T-cell (primary cell): ENCODE measurements at regions not wholly inside any gene's neighbourhood (a gene's known extent, or its start where the extent isn't known, plus 50 kb on each side); places are given as distances from the start of the nearest gene placed in this dataset.

Experiments
- ATAC-seq, 4 experiments: fragments of 200-7000 bp in 3 of 4; fragments of 150-1000 bp in 1 of 4; cut with Tn5 transposase; replicated peaks in 1 of 4; 1 replicate in 3 of 4; 2 replicates in 1 of 4; pipeline ENCODE4 v1.10.0; 2021; ENCODE audit warnings: moderate library complexity in 3 of 4, mild to moderate bottlenecking in 2 of 4, moderate number of reproducible peaks in 1 of 4
- CTCF ChIA-PET, 2 donors: fragments of 300-600 bp; sonication (Branson Sonifier 250); formaldehyde crosslinking; loops; one replicate each; lab custom pipeline; 2022; ENCODE audit warnings: antibody characterized with exemption in 2 of 2; lab: Charles Lee
- POLR2A ChIA-PET, 2 donors: fragments of 300-600 bp; sonication (Branson Sonifier 250); formaldehyde crosslinking; loops; one replicate each; lab custom pipeline; 2022; ENCODE audit warnings: antibody characterized with exemption in 2 of 2; lab: Charles Lee
- DNase-seq, 35 experiments: peaks; one replicate each; pipeline versions ENCODE4 v3.0.0 to v3.0.0-alpha.2; 2013 to 2023
- H3K27ac ChIP-seq: one replicate; pipeline ENCODE4 v1.5.1; 2013; ENCODE audit warnings: low read length
- H3K27me3 ChIP-seq, 2 experiments: replicated peaks in 1 of 2; 1 replicate in 1 of 2; 2 replicates in 1 of 2; pipeline versions ENCODE4 v1.6.1 to v1.7.0; 2013; ENCODE audit warnings: low read length in 1 of 2, mixed read lengths in 1 of 2; ENCODE audit not compliant: control insufficient read depth in 2 of 2, insufficient read depth in 2 of 2; ENCODE audit errors: extremely low read depth in 1 of 2
- H3K36me3 ChIP-seq, 2 donors: 1 replicate in 1 of 2; 2 replicates in 1 of 2; pipeline versions ENCODE4 v1.6.1 to v1.7.0; 2013; ENCODE audit warnings: low read length in 1 of 2; ENCODE audit not compliant: control insufficient read depth in 2 of 2, insufficient read depth in 1 of 2; ENCODE audit errors: extremely low read depth in 1 of 2
- H3K4me1 ChIP-seq, 2 experiments: 1 replicate in 1 of 2; 2 replicates in 1 of 2; pipeline versions ENCODE4 v1.6.1 to v1.7.0; 2013; ENCODE audit warnings: low read length in 2 of 2, mixed read lengths in 1 of 2; ENCODE audit not compliant: insufficient read depth in 2 of 2, control insufficient read depth in 1 of 2; ENCODE audit errors: extremely low read depth in 1 of 2
- H3K4me3 ChIP-seq, 2 donors: 1 replicate in 1 of 2; 2 replicates in 1 of 2; pipeline versions ENCODE4 v1.5.1 to v1.7.0; 2013; ENCODE audit warnings: mild to moderate bottlenecking in 2 of 2, low read length in 1 of 2, moderate library complexity in 1 of 2; ENCODE audit not compliant: control insufficient read depth in 1 of 2; ENCODE audit errors: extremely low read depth in 1 of 2
- H3K9me3 ChIP-seq: 2 replicates; pipeline ENCODE4 v1.7.0; 2013
- H3K27ac Mint-ChIP-seq, 2 donors: one replicate each; pipeline ENCODE4 v1.8.0; 2020 to 2021; ENCODE audit warnings: mild to moderate bottlenecking in 2 of 2, mixed read lengths in 2 of 2
- H3K27me3 Mint-ChIP-seq, 2 donors: one replicate each; pipeline ENCODE4 v1.8.0; 2021 to 2022; ENCODE audit warnings: mixed read lengths in 2 of 2
- H3K36me3 Mint-ChIP-seq: one replicate; pipeline ENCODE4 v1.8.0; 2021; ENCODE audit warnings: mixed read lengths
- H3K4me1 Mint-ChIP-seq, 3 donors: one replicate each; pipeline ENCODE4 v1.8.0; 2020 to 2022; ENCODE audit warnings: mixed read lengths in 3 of 3, mild to moderate bottlenecking in 1 of 3
- H3K4me3 Mint-ChIP-seq, 3 donors: one replicate each; pipeline ENCODE4 v1.8.0; 2020 to 2022; ENCODE audit warnings: mild to moderate bottlenecking in 3 of 3, mixed read lengths in 3 of 3, moderate library complexity in 3 of 3
- H3K9me3 Mint-ChIP-seq, 3 donors: one replicate each; pipeline ENCODE4 v1.8.0; 2020 to 2022; ENCODE audit warnings: mixed read lengths in 3 of 3
- WGBS: methylation state at CpG from one replicate; pipeline ENCODE4 v1.1.5; 2013; ENCODE audit warnings: missing lambda C conversion rate; ENCODE audit not compliant: insufficient coverage; 5-methylcytosine and 5-hydroxymethylcytosine counted together

DNA sequence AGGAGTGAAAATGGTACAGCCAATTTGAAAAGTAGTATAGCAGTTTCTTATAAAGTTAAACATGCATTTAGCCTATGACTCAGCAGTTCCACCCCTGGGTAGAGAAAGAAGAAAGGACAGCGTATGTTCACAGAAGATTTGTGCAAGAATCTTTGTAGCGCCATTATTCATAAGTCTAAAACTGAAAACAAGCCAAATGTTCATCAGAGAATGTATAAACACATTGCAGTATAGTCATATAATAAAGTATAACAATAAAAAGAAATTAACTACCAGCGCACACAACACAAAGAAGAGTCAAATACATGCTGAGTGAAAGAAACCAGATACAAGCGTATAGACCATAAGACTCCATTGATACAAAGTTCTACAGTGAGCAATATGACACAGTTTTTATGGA, 294.0 kb downstream of the SAMD5 start:
- no peak overlapping the region for H3K4me3 Mint-ChIP-seq
- WGBS = no CpG with 5 or more reads among the region's 4 CpGs
- no peak overlapping the region for H3K27ac ChIP-seq
- H3K4me1 Mint-ChIP-seq = no peaks in the 10 kb centered on the region
- H3K9me3 Mint-ChIP-seq = peaks cover 9 to 13% (median 13%) of the 10 kb centered on the region in 3 donors
- ATAC-seq (no peak), DNase-seq (no peak)
- H3K9me3 ChIP-seq = no peaks in the 10 kb centered on the region
- CTCF ChIA-PET = no interaction called here
- POLR2A ChIA-PET = no interaction called here
- no peaks in the 10 kb centered on the region for H3K36me3 Mint-ChIP-seq
- no peaks in the 10 kb centered on the region for H3K36me3 ChIP-seq
- H3K27me3 ChIP-seq = no peaks in the 10 kb centered on the region
- H3K4me3 ChIP-seq = no peak overlapping the region
- no peaks in the 10 kb centered on the region for H3K4me1 ChIP-seq
- H3K27me3 Mint-ChIP-seq = no peaks in the 10 kb centered on the region
- H3K27ac Mint-ChIP-seq = no peak overlapping the region

DNA sequence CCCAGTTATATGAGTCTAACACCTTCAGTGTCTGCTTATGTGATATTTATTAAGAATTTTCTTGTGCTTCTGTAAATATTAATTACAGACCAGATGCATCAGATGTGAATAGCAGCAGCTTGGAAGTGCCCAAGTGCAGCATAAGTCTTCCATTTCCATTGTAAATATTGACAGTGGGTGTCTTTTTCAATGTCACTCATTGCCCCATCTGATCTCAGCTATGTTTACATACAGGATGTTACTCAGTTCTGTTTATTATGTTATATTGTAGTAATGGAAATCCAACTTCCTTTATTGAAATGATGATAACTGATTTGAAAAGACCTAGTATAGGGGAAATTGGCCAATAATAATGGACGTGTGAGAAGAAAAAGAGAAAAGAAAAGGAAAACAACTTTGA, 296.7 kb downstream of the SAMD5 start:
- no CpG with 5 or more reads among the region's 1 CpG for WGBS
- ATAC-seq (no peak), DNase-seq (no peak)
- Mint-ChIP-seq H3K9me3 (peaks cover 9 to 13% (median 13%) of the 10 kb centered on the region in 3 donors), H3K4me1 (no peaks in the 10 kb centered on the region), H3K27ac (no peak overlapping the region), H3K36me3 (no peaks in the 10 kb centered on the region), H3K27me3 (no peaks in the 10 kb centered on the region), H3K4me3 (no peak overlapping the region)
- Histone ChIP-seq H3K27ac (no peak overlapping the region), H3K36me3 (no peaks in the 10 kb centered on the region), H3K4me1 (no peaks in the 10 kb centered on the region), H3K9me3 (no peaks in the 10 kb centered on the region), H3K4me3 (no peak overlapping the region), H3K27me3 (no peaks in the 10 kb centered on the region)
- CTCF ChIA-PET = interaction anchor here in 1 of 2 donors (0.6 kb wide), 1 partner anchor 938 kb away, joined by 4 read pairs; no protein-coding TSS in a partner anchor
- POLR2A ChIA-PET = no interaction called here

DNA sequence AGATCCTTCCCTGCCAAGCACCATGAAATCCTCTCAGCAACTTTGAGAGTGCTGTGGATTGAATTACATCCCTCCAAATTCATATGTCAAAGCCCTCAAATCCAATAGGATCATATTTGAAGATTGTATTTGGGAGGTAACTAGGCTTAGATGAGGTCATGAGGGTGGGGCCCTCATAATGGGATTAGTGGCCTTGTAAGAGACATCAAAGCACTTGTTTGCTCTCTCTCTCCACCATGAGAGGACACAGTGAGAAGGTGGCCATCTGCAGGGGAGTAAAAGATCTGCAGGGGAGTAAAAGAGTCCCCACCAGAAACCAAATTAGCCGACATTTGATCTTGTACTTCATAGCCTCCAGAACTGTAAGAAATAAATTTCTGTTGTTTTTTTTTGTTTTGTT, 298.2 kb downstream of the SAMD5 start:
- Mint-ChIP-seq H3K4me1 (no peaks in the 10 kb centered on the region), H3K27me3 (no peaks in the 10 kb centered on the region), H3K4me3 (no peak overlapping the region), H3K36me3 (no peaks in the 10 kb centered on the region), H3K9me3 (peaks cover 9 to 13% (median 13%) of the 10 kb centered on the region in 3 donors), H3K27ac (no peak overlapping the region)
- Histone ChIP-seq H3K9me3 (no peaks in the 10 kb centered on the region), H3K4me3 (no peak overlapping the region), H3K27ac (no peak overlapping the region), H3K27me3 (no peaks in the 10 kb centered on the region), H3K36me3 (no peaks in the 10 kb centered on the region), H3K4me1 (no peaks in the 10 kb centered on the region)
- ChIA-PET CTCF (interaction anchor here in 1 of 2 donors (0.5 kb wide), 1 partner anchor 785 kb away, joined by 3 read pairs; no protein-coding TSS in a partner anchor), POLR2A (no interaction called here)
- no peak for ATAC-seq
- DNase-seq = no peak
- WGBS = no CpG with 5 or more reads among the region's 1 CpG

DNA sequence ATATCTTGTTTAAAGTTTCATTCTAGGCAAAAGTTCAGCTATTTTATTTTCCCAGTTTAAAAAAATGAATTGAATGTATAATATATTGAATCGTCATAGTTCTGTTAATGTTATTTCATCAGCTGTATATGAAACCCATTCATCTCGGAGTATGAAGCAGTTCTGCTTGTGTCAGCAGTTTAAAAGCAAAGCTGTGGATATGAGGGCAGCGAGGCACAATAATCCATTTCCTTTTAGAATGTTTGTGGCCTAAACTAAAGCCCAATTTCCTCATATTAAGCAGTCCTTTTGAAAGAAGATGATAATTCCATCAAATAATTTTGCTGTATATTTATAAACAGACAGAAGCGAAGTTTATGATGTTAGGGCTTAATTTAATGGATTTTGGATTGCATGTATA, 300.1 kb downstream of the SAMD5 start:
- CTCF ChIA-PET = no interaction called here
- H3K4me1 Mint-ChIP-seq = no peaks in the 10 kb centered on the region
- H3K27ac ChIP-seq = no peak overlapping the region
- H3K27ac Mint-ChIP-seq = no peak overlapping the region
- H3K9me3 Mint-ChIP-seq = peaks cover 9 to 13% (median 10%) of the 10 kb centered on the region in 3 donors
- H3K4me1 ChIP-seq = no peaks in the 10 kb centered on the region
- H3K4me3 Mint-ChIP-seq = no peak overlapping the region
- no peaks in the 10 kb centered on the region for H3K9me3 ChIP-seq
- peaks cover 0 to 5% of the 10 kb centered on the region in 2 donors for H3K27me3 Mint-ChIP-seq
- no peak overlapping the region for H3K4me3 ChIP-seq
- POLR2A ChIA-PET = no interaction called here
- H3K27me3 ChIP-seq = no peaks in the 10 kb centered on the region
- WGBS = no CpG with 5 or more reads among the region's 4 CpGs
- DNase-seq (no peak), ATAC-seq (no peak)
- no peaks in the 10 kb centered on the region for H3K36me3 Mint-ChIP-seq
- H3K36me3 ChIP-seq = no peaks in the 10 kb centered on the region

DNA sequence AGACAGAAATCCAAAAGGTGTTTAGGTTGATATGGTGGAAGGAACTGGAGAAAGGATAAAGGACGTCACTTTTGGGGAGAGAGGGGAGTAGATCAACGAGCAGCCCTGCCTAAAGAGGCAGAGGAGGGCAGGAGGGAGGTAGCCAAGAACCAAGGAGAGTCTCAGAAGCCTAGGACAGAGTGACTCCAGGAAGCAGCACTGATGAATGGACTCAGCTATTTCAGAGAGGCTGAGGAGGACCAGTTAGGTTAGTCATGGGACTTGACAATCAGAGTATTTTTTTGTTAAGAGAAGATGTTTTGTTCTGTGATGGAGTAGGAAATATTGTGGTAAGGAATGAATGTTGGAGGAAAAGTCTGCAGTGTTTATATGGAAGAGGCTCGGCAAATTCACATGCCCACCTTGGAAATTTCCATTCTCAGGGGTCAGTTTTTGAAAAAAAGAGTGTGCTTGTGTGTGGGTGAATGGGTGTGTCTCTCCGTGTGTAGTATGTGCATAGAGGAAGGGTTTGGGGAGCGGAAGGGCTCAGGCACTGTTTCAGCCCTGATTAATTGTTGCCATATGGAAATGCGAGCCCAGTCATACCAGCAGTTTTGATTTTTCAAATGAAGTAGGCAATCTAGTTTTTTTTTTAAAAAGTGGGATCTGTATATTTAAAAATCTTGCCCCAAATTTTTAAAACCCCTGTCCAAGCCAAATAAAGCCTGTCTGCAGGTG, 303.6 kb downstream of the SAMD5 start:
- Mint-ChIP-seq H3K27ac (no peak overlapping the region), H3K9me3 (peaks cover 0 to 2% (median 0%) of the 10 kb centered on the region in 3 donors), H3K4me1 (no peaks in the 10 kb centered on the region), H3K36me3 (no peaks in the 10 kb centered on the region), H3K27me3 (peaks cover 0 to 8% of the 10 kb centered on the region in 2 donors), H3K4me3 (no peak overlapping the region)
- ChIA-PET POLR2A (no interaction called here), CTCF (no interaction called here)
- no peaks in the 10 kb centered on the region for H3K9me3 ChIP-seq
- WGBS = 54% methylated on average over 5 of the region's 6 CpGs
- no peak for ATAC-seq
- no peaks in the 10 kb centered on the region for H3K36me3 ChIP-seq
- H3K27me3 ChIP-seq = no peaks in the 10 kb centered on the region
- no peak overlapping the region for H3K27ac ChIP-seq
- no peaks in the 10 kb centered on the region for H3K4me1 ChIP-seq
- DNase-seq = no peak
- H3K4me3 ChIP-seq = no peak overlapping the region

DNA sequence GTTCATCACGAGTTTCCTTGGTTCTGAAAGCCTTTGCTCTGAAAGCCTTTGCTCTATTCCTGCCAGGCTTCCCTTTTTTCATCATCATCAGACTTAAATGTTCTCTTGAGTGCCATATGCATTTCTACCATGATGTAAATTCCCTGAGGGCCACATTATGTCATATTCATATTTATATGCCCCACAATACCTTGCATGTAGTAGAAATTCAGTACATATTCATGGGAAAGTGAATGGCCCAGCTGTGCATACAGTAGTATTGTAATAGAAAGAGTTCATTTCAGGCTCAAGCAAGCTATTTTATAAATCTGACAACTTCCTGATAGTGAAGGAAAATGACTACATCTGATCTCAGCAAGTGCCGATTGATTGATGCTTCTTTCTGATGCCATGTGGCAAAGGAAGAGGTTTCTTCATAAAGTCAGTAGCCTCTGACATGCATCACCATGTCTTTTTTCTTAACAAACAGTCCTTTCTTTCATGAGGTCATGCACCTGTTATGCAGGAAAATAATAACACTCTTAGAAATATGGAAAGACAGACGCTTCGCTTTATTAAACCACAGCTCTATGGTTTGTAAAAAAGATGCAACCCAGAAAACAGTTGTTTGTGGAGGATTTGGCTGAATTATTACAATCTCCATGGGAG, 308.7 kb downstream of the SAMD5 start:
- no peak for DNase-seq
- Mint-ChIP-seq H3K9me3 (no peaks in the 10 kb centered on the region), H3K4me3 (no peak overlapping the region), H3K36me3 (no peaks in the 10 kb centered on the region), H3K4me1 (no peaks in the 10 kb centered on the region), H3K27ac (no peak overlapping the region), H3K27me3 (peaks cover 0 to 4% of the 10 kb centered on the region in 2 donors)
- Histone ChIP-seq H3K4me3 (no peak overlapping the region), H3K9me3 (no peaks in the 10 kb centered on the region), H3K27me3 (no peaks in the 10 kb centered on the region), H3K4me1 (no peaks in the 10 kb centered on the region), H3K36me3 (no peaks in the 10 kb centered on the region), H3K27ac (no peak overlapping the region)
- ChIA-PET CTCF (no interaction called here), POLR2A (no interaction called here)
- no peak for ATAC-seq
- WGBS = 90% methylated on average over 2 of the region's 4 CpGs
